ENCODE measurements at regions not wholly inside any gene's neighbourhood (a gene's known extent, or its start where the extent isn't known, plus 50 kb on each side); places are given as distances from the start of the nearest gene placed in this dataset.

- Histone ChIP-seq H3K4me3 (no peak overlapping the region), H3K36me3 (no peaks in the 10 kb centered on the region), H3K27ac (no peak overlapping the region), H3K4me1 (no peaks in the 10 kb centered on the region), H3K27me3 (no peaks in the 10 kb centered on the region), H3K9me3 (peaks cover 0 to 3% (median 0%) of the 10 kb centered on the region in 4 donors)
- no peak for TF ChIP-seq CTCF (IDR thresholded peaks at IDR 0.05)
- no peak for TF ChIP-seq POLR2A (IDR thresholded peaks at IDR 0.05)
- no peak for TF ChIP-seq EP300 (IDR thresholded peaks at IDR 0.05)
- 56 to 65% methylated on average over 10 of the region's 10 CpGs for WGBS, 2 donors
- DNase-seq (ENCODE audit: low spot score in 2 of 2) = no peak
Measured at GRCh38 chr17:74063439-74063838, 140.0 kb upstream of the RPL38 start.

GRCh38 chr17:74070374-74070773 is 133.1 kb upstream of the RPL38 start:
- no peak for TF ChIP-seq POLR2A (IDR thresholded peaks at IDR 0.05)
- no peak for TF ChIP-seq EP300 (IDR thresholded peaks at IDR 0.05)
- TF ChIP-seq CTCF (IDR thresholded peaks at IDR 0.05) = no peak
- Histone ChIP-seq H3K27ac (no peak overlapping the region), H3K9me3 (peaks cover 0 to 48% (median 0%) of the 10 kb centered on the region in 4 donors), H3K4me1 (no peaks in the 10 kb centered on the region), H3K27me3 (no peaks in the 10 kb centered on the region), H3K4me3 (no peak overlapping the region), H3K36me3 (no peaks in the 10 kb centered on the region)
- 74 to 86% methylated on average over 3 of the region's 3 CpGs for WGBS, 2 donors
- no peak for DNase-seq (ENCODE audit: low spot score in 2 of 2)

GRCh38 chr17:74070998-74071679 is 132.3 kb upstream of the RPL38 start:
- no peaks in the 10 kb centered on the region for H3K36me3 ChIP-seq
- no peak for DNase-seq (ENCODE audit: low spot score in 2 of 2)
- TF ChIP-seq EP300 (IDR thresholded peaks at IDR 0.05) (no peak), CTCF (IDR thresholded peaks at IDR 0.05) (no peak), POLR2A (IDR thresholded peaks at IDR 0.05) (no peak)
- H3K27me3 ChIP-seq = no peaks in the 10 kb centered on the region
- no peak overlapping the region for H3K27ac ChIP-seq
- WGBS, 2 donors = 69 to 79% methylated on average over 12 of the region's 12 CpGs
- H3K4me3 ChIP-seq = no peak overlapping the region
- H3K9me3 ChIP-seq = peaks cover 0 to 48% (median 0%) of the 10 kb centered on the region in 4 donors
- no peaks in the 10 kb centered on the region for H3K4me1 ChIP-seq

GRCh38 chr17:74072340-74072739 is 131.1 kb upstream of the RPL38 start:
- no peak for DNase-seq (ENCODE audit: low spot score in 2 of 2)
- Histone ChIP-seq H3K27me3 (no peaks in the 10 kb centered on the region), H3K36me3 (no peaks in the 10 kb centered on the region), H3K27ac (no peak overlapping the region), H3K4me3 (no peak overlapping the region), H3K9me3 (peaks cover 0 to 48% (median 0%) of the 10 kb centered on the region in 4 donors), H3K4me1 (no peaks in the 10 kb centered on the region)
- TF ChIP-seq CTCF (IDR thresholded peaks at IDR 0.05) = no peak
- no peak for TF ChIP-seq POLR2A (IDR thresholded peaks at IDR 0.05)
- TF ChIP-seq EP300 (IDR thresholded peaks at IDR 0.05) = no peak
- 86 to 87% methylated on average over 4 of the region's 4 CpGs for WGBS, 2 donors

GRCh38 chr17:74076446-74076845 is 127.0 kb upstream of the RPL38 start:
- Histone ChIP-seq H3K9me3 (peaks cover 0 to 32% (median 0%) of the 10 kb centered on the region in 4 donors), H3K27ac (no peak overlapping the region), H3K4me1 (no peaks in the 10 kb centered on the region), H3K27me3 (no peaks in the 10 kb centered on the region), H3K4me3 (no peak overlapping the region), H3K36me3 (no peaks in the 10 kb centered on the region)
- DNase-seq (ENCODE audit: low spot score in 2 of 2) = no peak
- WGBS, 2 donors = 88 to 92% methylated on average over 1 of the region's 1 CpG
- TF ChIP-seq EP300 (IDR thresholded peaks at IDR 0.05) (no peak), CTCF (IDR thresholded peaks at IDR 0.05) (no peak), POLR2A (IDR thresholded peaks at IDR 0.05) (no peak)

All from tibial nerve (tissue), 4 donors.